ENCODE measurements at regions not wholly inside any gene's neighbourhood (a gene's known extent, or its start where the extent isn't known, plus 50 kb on each side); places are given as distances from the start of the nearest gene placed in this dataset.

GRCh38 chr5:155871623-155872022 is 455.3 kb upstream of the SGCD start:
- DNase-seq, result no peak

- no peak for DNase-seq
These were observed 454.2 kb upstream of the SGCD start for GRCh38 chr5:155872629-155873220.

GRCh38 chr5:155878991-155879575 is 447.9 kb upstream of the SGCD start:
- DNase-seq, result no peak

GRCh38 chr5:155884041-155884440 is 442.9 kb upstream of the SGCD start:
- no peak for DNase-seq

GRCh38 chr5:155885199-155885598 is 441.8 kb upstream of the SGCD start:
- no peak for DNase-seq

GRCh38 chr5:155886311-155887031 is 440.5 kb upstream of the SGCD start:
- no peak for DNase-seq

GRCh38 chr5:155895484-155895883 is 431.5 kb upstream of the SGCD start:
- DNase-seq, result no peak

GRCh38 chr5:155897761-155898160 is 429.2 kb upstream of the SGCD start:
- DNase-seq, result no peak

GRCh38 chr5:155898284-155898683 is 428.7 kb upstream of the SGCD start:
- no peak for DNase-seq

GRCh38 chr5:155903791-155904190 is 423.2 kb upstream of the SGCD start:
- DNase-seq, result no peak

- DNase-seq, result no peak
These were observed 421.6 kb upstream of the SGCD start for GRCh38 chr5:155905364-155905763.

- DNase-seq, result no peak
These were observed 420.9 kb upstream of the SGCD start for GRCh38 chr5:155906046-155906445.

- DNase-seq, result no peak
These were observed 418.4 kb upstream of the SGCD start for GRCh38 chr5:155908543-155908942.

- DNase-seq, result no peak
These were observed 414.7 kb upstream of the SGCD start for GRCh38 chr5:155912291-155912690.

- no peak for DNase-seq
These were observed 412.2 kb upstream of the SGCD start for GRCh38 chr5:155914766-155915165.

- DNase-seq, result no peak
These were observed 411.4 kb upstream of the SGCD start for GRCh38 chr5:155915601-155916000.

GRCh38 chr5:155919126-155919525 is 407.8 kb upstream of the SGCD start:
- no peak for DNase-seq

- DNase-seq, result no peak
These were observed 407.2 kb upstream of the SGCD start for GRCh38 chr5:155919725-155920124.

GRCh38 chr5:155921621-155922020 is 405.3 kb upstream of the SGCD start:
- DNase-seq, result no peak

- no peak for DNase-seq
These were observed 403.2 kb upstream of the SGCD start for GRCh38 chr5:155923784-155924183.

- no peak for DNase-seq
These were observed 400.9 kb upstream of the SGCD start for GRCh38 chr5:155926031-155926430.

- no peak for DNase-seq
These were observed 400.2 kb upstream of the SGCD start for GRCh38 chr5:155926766-155927165.

- no peak for DNase-seq
These were observed 397.9 kb upstream of the SGCD start for GRCh38 chr5:155929112-155929511.

- no peak for DNase-seq
These were observed 392.0 kb upstream of the SGCD start for GRCh38 chr5:155934964-155935363.

GRCh38 chr5:155935723-155936122 is 391.2 kb upstream of the SGCD start:
- DNase-seq, result no peak

Measured in activated CD4-positive, alpha-beta T cell treated with anti-CD3 and anti-CD28 coated beads, Interleukin-2, amount 50 U/mL, for 1 hour (primary cell).